AG10803 (cell line): ENCODE measurements at regions not wholly inside any gene's neighbourhood (a gene's known extent, or its start where the extent isn't known, plus 50 kb on each side); places are given as distances from the start of the nearest gene placed in this dataset.

ENCODE experiments used
- DNase-seq: peaks from one replicate; pipeline ENCODE4 v3.0.0; 2010; ENCODE audit warnings: low read depth
- H3K4me3 ChIP-seq: 2 replicates; pipeline ENCODE4 v1.5.1; 2011; ENCODE audit warnings: mild to moderate bottlenecking, low read length, control low read depth
- TF ChIP-seq, protein P1 (sequence below): conservative IDR thresholded peaks from 2 replicates; pipeline ENCODE4 v1.5.1; 2011; ENCODE audit warnings: mild to moderate bottlenecking, low read length, control low read depth, inconsistent platforms

DNA sequence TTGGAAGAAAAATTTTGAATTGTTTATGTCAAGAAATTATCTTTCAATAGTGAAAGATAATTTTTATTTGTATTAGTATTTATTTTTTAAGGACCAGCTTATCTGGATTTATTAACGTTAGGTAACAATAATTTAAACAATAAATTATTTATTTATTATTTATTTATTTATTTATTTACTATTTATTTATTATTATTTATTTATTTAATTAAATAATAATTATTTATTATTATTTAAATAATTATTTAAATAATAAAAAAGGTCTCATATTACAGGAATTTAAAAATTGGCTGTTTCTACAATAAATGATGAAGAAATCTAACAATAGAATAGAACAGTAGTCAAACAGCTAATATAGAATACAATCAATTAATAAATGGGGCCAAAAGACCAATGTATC is 618.7 kb upstream of the BRINP3 start:
- no peak for DNase-seq
- no peak overlapping the region for H3K4me3 ChIP-seq

DNA sequence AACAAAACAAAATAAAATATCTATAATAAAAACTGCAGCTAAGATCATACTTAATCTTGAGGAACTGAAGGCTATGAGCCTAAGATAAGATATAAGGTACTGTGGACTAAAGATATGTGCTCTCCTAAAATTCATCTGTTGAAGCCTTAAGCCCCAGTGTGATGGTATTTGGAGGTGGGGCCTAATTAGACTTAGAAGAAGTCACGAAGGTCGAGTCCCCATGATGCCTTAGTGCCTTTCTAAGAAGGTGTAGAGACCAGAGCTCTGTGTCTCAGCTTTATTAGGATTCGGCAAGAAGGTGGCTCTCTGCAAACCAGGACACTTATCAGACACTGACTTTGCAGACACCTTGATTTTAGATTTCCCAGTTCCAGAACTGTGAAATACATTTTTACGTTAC is 622.0 kb upstream of the BRINP3 start:
- DNase-seq = no peak
- TF ChIP-seq, protein P1, sequence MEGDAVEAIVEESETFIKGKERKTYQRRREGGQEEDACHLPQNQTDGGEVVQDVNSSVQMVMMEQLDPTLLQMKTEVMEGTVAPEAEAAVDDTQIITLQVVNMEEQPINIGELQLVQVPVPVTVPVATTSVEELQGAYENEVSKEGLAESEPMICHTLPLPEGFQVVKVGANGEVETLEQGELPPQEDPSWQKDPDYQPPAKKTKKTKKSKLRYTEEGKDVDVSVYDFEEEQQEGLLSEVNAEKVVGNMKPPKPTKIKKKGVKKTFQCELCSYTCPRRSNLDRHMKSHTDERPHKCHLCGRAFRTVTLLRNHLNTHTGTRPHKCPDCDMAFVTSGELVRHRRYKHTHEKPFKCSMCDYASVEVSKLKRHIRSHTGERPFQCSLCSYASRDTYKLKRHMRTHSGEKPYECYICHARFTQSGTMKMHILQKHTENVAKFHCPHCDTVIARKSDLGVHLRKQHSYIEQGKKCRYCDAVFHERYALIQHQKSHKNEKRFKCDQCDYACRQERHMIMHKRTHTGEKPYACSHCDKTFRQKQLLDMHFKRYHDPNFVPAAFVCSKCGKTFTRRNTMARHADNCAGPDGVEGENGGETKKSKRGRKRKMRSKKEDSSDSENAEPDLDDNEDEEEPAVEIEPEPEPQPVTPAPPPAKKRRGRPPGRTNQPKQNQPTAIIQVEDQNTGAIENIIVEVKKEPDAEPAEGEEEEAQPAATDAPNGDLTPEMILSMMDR = no peak
- no peak overlapping the region for H3K4me3 ChIP-seq

More for the DNA sequence above, 618.7 kb upstream of the BRINP3 start:
- TF ChIP-seq, protein P1 = no peak

DNA sequence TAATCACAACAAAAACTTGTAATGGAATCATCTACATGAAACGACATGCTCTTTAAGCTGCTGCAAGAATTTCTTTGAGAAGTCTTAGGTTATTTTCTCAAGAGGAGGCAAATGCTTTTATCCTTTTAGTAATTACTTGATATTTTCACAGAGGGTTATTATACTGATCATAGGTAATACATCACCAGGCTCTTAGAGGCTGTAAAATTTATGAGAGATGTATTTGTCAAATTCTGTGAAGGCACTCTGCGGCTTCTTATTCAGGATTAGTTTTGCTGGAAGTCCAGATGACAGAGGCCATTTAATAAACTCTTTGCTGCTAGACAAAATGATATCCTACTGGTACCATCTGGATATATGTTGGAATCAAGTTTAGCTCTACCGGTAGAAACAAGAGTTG is 624.3 kb upstream of the BRINP3 start:
- TF ChIP-seq, protein P1 = no peak
- no peak overlapping the region for H3K4me3 ChIP-seq
- no peak for DNase-seq

DNA sequence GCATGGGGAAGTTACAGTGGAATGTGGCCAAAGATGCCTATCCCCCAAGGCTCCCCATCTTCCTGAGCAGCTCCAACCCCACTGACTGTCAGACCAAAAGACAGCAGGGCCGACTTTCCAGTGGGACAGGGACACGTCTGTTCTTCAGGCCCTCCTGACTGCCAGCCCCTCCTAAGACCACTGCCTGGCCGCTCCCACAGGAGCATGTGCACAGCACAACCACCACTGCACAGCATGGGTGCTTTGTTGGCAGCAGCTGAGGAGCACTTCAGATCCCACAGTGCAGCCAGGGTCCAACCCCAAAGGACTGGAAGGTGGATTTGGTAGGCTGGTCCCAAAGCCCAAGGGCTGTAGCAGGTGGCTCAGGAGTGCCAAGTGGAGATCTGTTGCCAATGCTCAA is 648.3 kb upstream of the BRINP3 start:
- DNase-seq = no peak

DNA sequence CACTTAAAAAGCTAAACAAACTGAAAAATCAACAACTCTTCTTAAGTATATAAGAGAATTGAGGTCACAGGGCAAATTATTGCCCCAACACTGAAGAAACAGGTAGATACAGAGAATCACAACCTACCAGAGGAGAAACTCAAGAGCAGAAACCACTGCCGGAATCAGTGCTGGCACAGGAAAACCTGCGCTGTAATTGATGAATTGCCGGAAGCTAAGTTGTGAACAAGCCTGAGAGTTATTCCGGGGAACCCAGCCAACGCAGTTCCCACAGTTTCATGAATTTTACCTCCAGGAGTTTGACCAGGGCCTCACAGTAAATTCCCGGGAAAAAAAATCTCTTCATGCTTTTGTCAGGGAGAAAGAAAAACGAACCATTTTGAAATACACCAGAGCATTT is 657.1 kb upstream of the BRINP3 start:
- DNase-seq = no peak
- no peak overlapping the region for H3K4me3 ChIP-seq
- TF ChIP-seq, protein P1 = no peak

More for the DNA sequence above, 648.3 kb upstream of the BRINP3 start:
- no peak overlapping the region for H3K4me3 ChIP-seq
- TF ChIP-seq, protein P1 = no peak

DNA sequence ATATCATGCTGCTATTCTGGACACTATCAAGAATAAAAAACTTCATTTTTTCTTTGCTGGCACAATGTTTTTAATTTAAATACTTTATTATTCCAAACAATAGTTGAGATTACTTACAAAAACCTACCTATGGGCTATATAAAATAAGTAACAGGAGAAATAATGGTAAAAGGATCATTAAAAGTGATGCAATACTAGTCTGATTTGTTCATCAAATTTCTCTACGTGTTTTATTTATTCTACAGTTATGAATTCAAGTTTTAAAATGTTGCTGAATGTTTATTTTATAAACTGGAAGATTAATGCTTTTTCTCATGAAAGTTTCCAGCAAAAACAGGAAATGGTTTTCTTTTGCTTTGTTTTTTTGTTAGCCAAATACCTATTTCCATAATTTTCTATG is 662.4 kb upstream of the BRINP3 start:
- TF ChIP-seq, protein P1 = no peak
- H3K4me3 ChIP-seq = no peak overlapping the region
- no peak for DNase-seq

DNA sequence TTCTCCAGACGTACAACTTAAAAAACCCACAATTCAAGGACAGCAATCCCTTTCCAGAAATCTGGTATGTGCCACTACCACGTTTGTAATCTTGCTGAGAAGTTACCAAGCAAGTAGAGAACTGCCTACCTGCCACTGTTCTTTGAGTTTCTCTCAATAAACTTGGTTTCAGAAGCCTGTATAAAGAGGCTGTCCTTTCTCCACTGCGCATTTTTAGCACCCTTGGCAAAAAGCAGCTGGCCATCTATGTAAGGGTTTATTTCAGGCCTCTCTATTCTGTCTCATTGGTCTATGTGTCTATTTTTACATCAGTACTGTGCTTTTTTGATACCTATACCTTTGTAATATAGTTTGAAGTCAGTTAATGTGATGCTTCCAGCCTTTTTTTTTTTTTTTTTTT is 665.1 kb upstream of the BRINP3 start:
- no peak for DNase-seq
- TF ChIP-seq, protein P1 = no peak
- no peak overlapping the region for H3K4me3 ChIP-seq
